Kidney (tissue), 13 donors: ENCODE measurements at regions not wholly inside any gene's neighbourhood (a gene's known extent, or its start where the extent isn't known, plus 50 kb on each side); places are given as distances from the start of the nearest gene placed in this dataset.

Source experiments
- DNase-seq, 5 donors: peaks; one replicate each; pipeline ENCODE4 v3.0.0-alpha.2; 2013 to 2020
- FAIRE-seq: peaks from 2 replicates; lab custom pipeline; 2012; peaks lifted over from hg19 to GRCh38; lab: Jason Lieb, UNC
- H3K27ac ChIP-seq, 2 donors: one replicate each; pipeline ENCODE4 v1.7.0; 2013; ENCODE audit warnings: low read depth in 2 of 2, low read length in 2 of 2, inconsistent platforms in 1 of 2
- H3K27me3 ChIP-seq: one replicate; pipeline ENCODE4 v1.7.1; 2013; ENCODE audit warnings: low read length, inconsistent platforms; ENCODE audit not compliant: control insufficient read depth, insufficient read depth
- H3K36me3 ChIP-seq, 3 donors: one replicate each; pipeline versions ENCODE4 v1.7.0 to v1.7.1; 2013; ENCODE audit warnings: low read length in 3 of 3, control low read depth in 1 of 3, inconsistent platforms in 1 of 3; ENCODE audit not compliant: insufficient read depth in 3 of 3, control insufficient read depth in 2 of 3
- H3K4me1 ChIP-seq, 3 donors: one replicate each; pipeline versions ENCODE4 v1.7.0 to v1.7.1; 2013; ENCODE audit warnings: low read length in 3 of 3, inconsistent platforms in 1 of 3, low read depth in 1 of 3; ENCODE audit not compliant: control insufficient read depth in 2 of 3, insufficient read depth in 2 of 3
- H3K4me3 ChIP-seq, 3 donors: one replicate each; pipeline versions ENCODE4 v1.7.0 to v1.8.1; 2013; ENCODE audit warnings: low read length in 3 of 3, control low read depth in 1 of 3, inconsistent platforms in 1 of 3
- H3K9ac ChIP-seq, 3 donors: one replicate each; pipeline versions ENCODE4 v1.7.0 to v1.7.1; 2013; ENCODE audit warnings: low read length in 3 of 3, control low read depth in 1 of 3, inconsistent platforms in 1 of 3
- H3K9me3 ChIP-seq, 3 donors: one replicate each; pipeline versions ENCODE4 v1.7.0 to v1.7.1; 2013; ENCODE audit warnings: low read length in 3 of 3, control low read depth in 1 of 3, inconsistent platforms in 1 of 3; ENCODE audit not compliant: control insufficient read depth in 2 of 3, insufficient read depth in 1 of 3
- CTCF ChIP-seq: IDR thresholded peaks from 3 replicates; pipeline ENCODE4 v1.5.1; 2012; ENCODE audit warnings: mild to moderate bottlenecking, moderate library complexity, borderline replicate concordance; ENCODE audit not compliant: insufficient read depth; ENCODE audit errors: extremely low read depth
- intact Hi-C: fragments of 100-400 bp; cut with DNase I; formaldehyde crosslinking; loops from one replicate; pipeline ENCODE4 v1.11.1; 2022
- donor health status: control.
- donor health status: control.
- donor health status: control.
- donor health status: control.
- donor health status: control.
- donor health status: DM: yes; HTN: yes; CAD: no.
- donor health status: Normal renal cell carcinoma (clear cell type).

GRCh38 chr1:220369511-220369910 lies 97.3 kb upstream of the RAB3GAP2 start:
- FAIRE-seq, result no peak
- Histone ChIP-seq H3K27me3 (no peaks in the 10 kb centered on the region), H3K4me1 (peaks cover 0 to 6% (median 4%) of the 10 kb centered on the region in 3 donors), H3K9ac (no peak overlapping the region), H3K27ac (no peak overlapping the region), H3K4me3 (no peak overlapping the region), H3K9me3 (no peaks in the 10 kb centered on the region), H3K36me3 (no peaks in the 10 kb centered on the region)
- TF ChIP-seq CTCF, result no peak
- no peak for DNase-seq
- intact Hi-C loops, result no loop called here

- Histone ChIP-seq H3K4me3 (no peak overlapping the region), H3K9me3 (no peaks in the 10 kb centered on the region), H3K27me3 (no peaks in the 10 kb centered on the region), H3K36me3 (no peaks in the 10 kb centered on the region), H3K4me1 (peaks cover 0 to 6% (median 4%) of the 10 kb centered on the region in 3 donors), H3K9ac (no peak overlapping the region), H3K27ac (peak overlapping the region in 1 of 2 donors; percentile 32)
- no peak for TF ChIP-seq CTCF
- DNase-seq (peak in 4 of 5 donors; percentile 46 to 81 (median 66)), FAIRE-seq (no peak)
- intact Hi-C loops, result no loop called here
These were observed 96.4 kb upstream of the RAB3GAP2 start for GRCh38 chr1:220368352-220369265.

GRCh38 chr1:220367833-220368232 lies 95.6 kb upstream of the RAB3GAP2 start:
- Histone ChIP-seq H3K9me3 (no peaks in the 10 kb centered on the region), H3K9ac (no peak overlapping the region), H3K4me1 (peaks cover 0 to 6% (median 4%) of the 10 kb centered on the region in 3 donors), H3K27me3 (no peaks in the 10 kb centered on the region), H3K4me3 (no peak overlapping the region), H3K36me3 (no peaks in the 10 kb centered on the region), H3K27ac (peak overlapping the region in 1 of 2 donors; percentile 32)
- intact Hi-C loops, result no loop called here
- DNase-seq (no peak), FAIRE-seq (no peak)
- TF ChIP-seq CTCF, result no peak
